A172 (cell line): ENCODE measurements at regions not wholly inside any gene's neighbourhood (a gene's known extent, or its start where the extent isn't known, plus 50 kb on each side); places are given as distances from the start of the nearest gene placed in this dataset.
"Not testable (repeated sequence)": the region's sequence is repeated elsewhere in the genome, so short reads cannot be mapped to it uniquely, and the experiment has no call there.

ENCODE experiments used
- DNase-seq: peaks from one replicate; pipeline ENCODE4 v3.0.0-alpha.2; 2015; ENCODE audit warnings: low spot score

DNA sequence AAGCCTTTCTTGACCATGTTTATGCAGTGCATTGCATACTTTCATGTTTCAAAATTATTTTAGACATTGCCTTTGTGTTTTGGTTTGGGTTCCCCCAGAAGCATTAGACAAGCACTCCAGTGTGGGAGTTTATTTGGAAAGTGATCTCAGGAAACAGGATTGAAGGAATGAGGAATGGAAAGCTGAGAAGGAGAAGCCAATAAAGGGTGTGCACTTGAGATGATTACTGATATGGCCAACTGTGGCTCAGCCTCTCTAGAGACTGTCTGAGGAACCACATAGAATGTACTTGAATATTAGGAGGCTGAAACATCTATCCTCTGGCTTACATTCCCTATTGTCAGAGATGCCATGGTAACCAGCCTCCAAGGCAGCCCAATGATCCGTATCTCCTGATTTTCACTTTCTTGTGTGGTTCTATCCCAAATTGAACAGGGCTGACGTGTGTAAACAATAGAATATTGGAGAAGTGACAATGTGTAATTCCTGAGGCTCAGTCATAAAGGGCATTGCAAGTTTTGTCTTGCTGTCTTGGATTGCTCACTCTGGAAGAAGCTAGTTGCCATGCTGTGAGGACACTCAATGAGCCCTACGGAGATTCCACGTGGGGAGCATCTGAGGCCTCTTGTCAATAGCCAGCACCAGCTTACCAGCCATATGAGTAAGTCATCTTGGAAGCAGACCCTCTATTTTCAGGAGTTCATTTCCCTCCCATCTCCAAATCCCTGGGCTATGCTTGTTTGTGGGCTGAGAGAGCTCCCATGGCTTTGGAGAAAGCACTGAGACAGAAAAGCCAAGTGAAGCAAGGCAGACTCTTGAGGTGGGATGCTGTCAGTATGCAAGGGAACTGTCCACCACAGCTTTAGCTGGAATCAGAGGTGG, 84.7 kb downstream of the SCN11A start:
- DNase-seq: no peak

GRCh38 chr3:38964646-38965045, 87.1 kb downstream of the SCN11A start:
- no peak for DNase-seq

DNA sequence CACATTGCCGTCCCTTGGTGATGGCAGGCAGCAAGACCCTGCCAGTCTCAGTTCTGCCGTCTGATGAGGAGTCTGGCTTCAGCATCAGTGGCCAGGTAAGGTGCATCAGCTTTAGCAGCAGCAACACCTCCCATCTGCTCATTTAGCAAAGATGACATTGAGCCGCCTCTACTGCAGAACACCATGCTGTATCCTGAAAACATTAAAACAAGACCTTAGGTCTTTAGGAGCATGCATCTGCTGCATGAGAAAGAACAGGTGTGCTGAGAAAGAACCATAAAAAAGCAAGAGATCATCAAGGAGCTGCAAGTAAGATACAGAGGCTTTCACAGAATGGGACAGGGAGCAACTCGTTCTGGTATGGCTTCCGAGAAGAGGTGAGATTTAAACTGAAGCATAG, 87.5 kb downstream of the SCN11A start:
- DNase-seq: no peak

DNA sequence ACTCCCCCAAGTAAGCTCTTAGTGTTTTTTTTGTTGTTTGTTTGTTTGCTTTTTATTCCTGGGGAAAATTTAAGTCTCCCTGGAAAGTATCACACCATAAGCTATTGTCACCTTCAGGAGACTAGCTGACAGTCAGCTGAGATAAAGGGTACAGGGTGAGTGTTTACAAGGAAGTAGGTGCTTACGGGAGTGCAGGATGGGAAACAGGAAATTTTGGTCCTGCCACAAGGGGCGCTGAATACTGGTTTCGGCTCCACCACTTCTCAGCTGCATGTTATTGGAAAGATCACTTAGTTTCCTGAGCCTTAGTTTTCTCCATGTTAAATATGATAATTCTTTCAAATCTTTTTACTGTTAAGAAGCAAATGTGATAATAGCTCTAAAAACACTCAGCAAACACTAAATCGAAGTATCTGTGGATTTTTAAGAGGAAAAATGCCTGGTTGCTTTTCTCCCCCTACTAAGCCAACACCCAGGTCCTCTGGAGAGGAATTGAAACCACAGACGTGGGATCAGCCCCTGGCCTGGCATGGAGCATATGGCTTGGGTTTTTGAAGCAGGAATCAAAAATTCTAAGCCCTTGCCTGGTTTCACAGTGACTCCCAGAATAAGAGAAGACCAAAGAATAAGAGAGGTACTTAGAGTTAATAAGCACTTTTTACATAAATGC, 90.7 kb downstream of the SCN11A start:
- peak; percentile 56 for DNase-seq

- no peak for DNase-seq
These were observed 91.6 kb downstream of the SCN11A start for GRCh38 chr3:38960042-38960622.

- DNase-seq: no peak
These were observed 93.6 kb downstream of the SCN11A start for GRCh38 chr3:38958026-38958720.

DNA sequence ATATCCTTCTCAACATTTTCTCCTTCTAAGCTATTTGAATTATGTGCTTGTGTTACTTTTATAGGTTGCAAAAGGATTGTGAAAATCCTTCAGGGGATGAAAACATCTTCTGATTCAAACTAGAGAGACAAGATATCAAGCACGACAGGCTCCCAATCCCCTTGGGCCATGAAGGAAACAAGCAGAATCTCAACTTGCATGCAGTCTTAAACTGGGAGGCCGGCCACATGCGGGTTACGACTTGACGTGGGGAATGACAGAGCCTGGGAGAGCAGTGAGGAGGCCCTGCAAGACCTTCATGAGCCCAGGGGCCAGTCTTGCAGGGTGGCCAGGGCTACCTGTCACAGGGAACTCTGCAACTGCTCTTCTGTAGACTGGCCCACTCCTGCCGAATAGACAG, 94.4 kb downstream of the SCN11A start:
- DNase-seq: no peak

GRCh38 chr3:38952721-38953120, 99.0 kb downstream of the SCN11A start:
- DNase-seq: no peak

GRCh38 chr3:38951167-38951566, 100.6 kb downstream of the SCN11A start:
- DNase-seq: not testable (repeated sequence)

GRCh38 chr3:38950581-38950980, 101.2 kb downstream of the SCN11A start:
- no peak for DNase-seq

DNA sequence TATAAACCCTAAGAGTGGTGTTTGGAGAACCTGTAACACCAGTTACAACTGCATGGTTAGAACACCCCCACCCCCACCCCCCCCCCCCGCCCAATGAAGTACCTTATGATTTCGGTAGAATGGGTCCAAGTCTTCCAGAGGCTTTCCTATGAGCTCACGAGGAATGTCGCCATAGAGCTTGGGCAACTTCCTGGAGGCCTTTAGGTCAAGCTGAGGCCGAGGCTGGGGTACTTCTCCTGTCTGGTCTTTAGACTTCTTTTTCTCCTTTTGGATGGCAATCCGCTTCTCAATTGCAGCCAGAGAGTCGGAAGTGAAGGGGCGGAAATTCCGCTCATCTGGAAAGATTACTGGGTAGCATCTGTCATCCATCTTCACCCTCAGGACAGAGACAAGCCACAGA, 101.8 kb downstream of the SCN11A start:
- DNase-seq: no peak

DNA sequence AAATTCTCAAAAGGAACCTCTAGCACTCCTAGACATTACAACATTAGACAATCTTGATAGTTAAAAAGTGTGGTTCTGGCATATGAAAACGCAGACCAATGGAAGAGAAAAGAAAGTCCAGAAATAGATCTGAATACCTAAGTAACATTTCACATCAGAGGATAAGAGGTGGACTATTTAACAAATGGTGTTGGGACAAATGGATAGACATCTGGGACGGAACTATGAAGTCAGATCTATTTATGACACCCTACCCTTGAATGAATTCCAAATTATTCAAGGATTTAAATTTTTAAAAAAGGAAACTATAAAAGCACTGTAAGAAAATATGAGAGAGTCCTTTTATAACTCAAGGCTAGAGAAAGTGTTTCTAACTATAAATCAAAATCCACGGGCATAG, 111.3 kb downstream of the SCN11A start:
- no peak for DNase-seq

GRCh38 chr3:38925351-38925750, 109.3 kb upstream of the SCN10A start:
- no peak for DNase-seq

DNA sequence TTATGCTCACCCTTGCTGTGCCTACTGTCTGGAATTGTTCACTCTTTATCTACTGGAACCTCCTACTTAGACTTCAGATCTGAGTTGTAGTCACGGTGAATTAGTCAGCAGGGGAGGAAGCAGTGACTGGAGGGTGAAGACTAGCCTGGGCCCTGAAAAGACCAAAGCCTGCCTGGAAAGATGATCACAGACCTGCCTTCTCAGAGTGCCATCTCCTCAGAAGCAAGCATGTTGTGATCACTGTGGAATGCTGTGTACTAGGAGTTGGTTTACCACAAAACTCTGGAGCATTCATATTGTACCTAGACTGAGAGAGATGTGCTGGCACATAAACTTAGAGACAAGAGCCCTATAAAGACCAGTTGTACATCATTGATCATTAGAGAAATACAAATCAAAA, 100.7 kb upstream of the SCN10A start:
- no peak for DNase-seq

- DNase-seq: no peak
These were observed 91.4 kb upstream of the SCN10A start for GRCh38 chr3:38907426-38907825.

- DNase-seq: no peak
These were observed 74.4 kb upstream of the SCN10A start for GRCh38 chr3:38890426-38890825.

- no peak for DNase-seq
These were observed 62.6 kb upstream of the SCN10A start for GRCh38 chr3:38878646-38879045.
